Neural progenitor cell (in vitro differentiated cells): ENCODE measurements at regions not wholly inside any gene's neighbourhood (a gene's known extent, or its start where the extent isn't known, plus 50 kb on each side); places are given as distances from the start of the nearest gene placed in this dataset.

Experiments used
- CTCF ChIP-seq: fragments of 200-600 bp; sonication (generic); IDR thresholded peaks from 2 replicates; pipeline ENCODE4 v1.5.1; 2017; ENCODE audit warnings: antibody characterized with exemption, mild to moderate bottlenecking
- EZH2 ChIP-seq: fragments of 200-600 bp; sonication (generic); IDR thresholded peaks from 2 replicates; pipeline ENCODE4 v1.6.1; 2017; ENCODE audit warnings: antibody characterized with exemption, mild to moderate bottlenecking, moderate library complexity

GRCh38 chr6:2447318-2447920, 202.0 kb upstream of the GMDS start:
- TF ChIP-seq EZH2, result no peak
- TF ChIP-seq CTCF, result no peak
